Activated naive CD4-positive, alpha-beta T cell treated with Interleukin-2 at 50 U/mL for 16 hours (primary cell): ENCODE measurements at regions not wholly inside any gene's neighbourhood (a gene's known extent, or its start where the extent isn't known, plus 50 kb on each side); places are given as distances from the start of the nearest gene placed in this dataset.

ENCODE experiments used
- DNase-seq: peaks from one replicate; pipeline ENCODE4 v3.0.0-alpha.2; 2020

DNA sequence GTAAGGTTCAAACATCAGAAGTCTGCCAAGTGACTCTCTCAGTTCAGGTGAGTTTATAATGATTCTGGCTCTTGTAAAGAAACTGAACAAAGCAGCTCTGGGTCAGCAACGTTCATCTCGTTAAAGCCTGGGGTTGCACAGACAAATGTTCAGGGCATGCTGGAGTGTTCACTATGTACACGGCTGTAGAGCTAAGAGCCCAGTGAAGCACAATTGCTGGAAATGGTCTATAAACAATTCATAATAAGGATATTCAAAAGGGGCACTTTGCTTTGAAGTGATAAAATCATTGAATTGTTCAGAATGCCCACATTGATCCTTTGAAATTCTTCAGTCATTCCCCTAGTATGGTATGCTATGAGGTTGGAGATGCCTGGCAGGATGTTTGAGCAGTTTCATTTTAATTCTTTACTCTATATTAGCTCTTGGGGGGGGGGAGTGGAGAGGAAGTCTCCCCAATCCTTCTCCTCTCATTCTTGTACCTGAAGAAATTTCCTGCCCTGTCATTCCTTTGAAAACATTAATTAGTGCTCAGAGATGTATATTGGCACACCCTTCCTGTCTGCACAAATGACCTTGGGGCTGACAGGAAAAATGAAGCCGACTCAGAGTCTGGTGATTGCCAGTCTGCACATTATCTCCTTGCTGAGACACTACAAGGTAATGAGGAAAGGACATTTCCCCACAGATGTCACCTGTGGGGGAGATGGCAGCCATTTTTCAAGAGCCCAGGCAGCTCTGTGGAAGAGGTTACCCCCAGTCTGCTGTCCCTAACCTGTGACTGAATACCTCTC, 145.5 kb downstream of the DLEU7 start:
- DNase-seq: no peak

- DNase-seq: no peak
Observed at GRCh38 chr13:50699874-50700663, 143.4 kb downstream of the DLEU7 start.

DNA sequence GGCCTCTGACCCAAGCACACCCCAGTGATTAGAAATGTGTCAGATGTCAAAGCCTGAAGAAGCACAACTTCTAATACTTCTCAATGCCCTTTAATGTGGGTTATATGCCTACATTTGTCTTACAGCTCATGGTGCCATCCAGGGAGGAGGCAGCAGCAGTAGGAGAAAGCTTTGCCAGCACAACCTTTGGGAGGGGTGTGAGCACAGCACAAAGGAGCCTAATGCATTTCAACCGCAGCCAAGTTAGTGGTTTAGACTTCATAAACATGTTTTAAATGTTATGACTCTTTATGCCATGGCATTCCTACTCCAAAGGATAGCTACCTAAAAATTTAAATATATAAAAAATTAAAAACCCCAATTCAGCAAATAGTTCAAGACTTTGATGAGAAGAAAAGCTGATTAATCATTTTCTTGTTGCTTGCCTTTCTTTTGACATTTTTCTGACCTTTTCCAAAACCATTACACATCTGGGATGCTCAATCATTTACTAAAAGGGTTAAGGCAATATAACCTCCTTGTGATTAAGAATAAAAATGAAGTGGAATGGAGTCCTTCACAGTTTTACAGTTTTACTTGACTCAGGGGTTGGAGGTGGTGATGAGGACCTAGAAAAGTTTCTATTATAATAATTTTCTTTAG, 142.7 kb downstream of the DLEU7 start:
- no peak for DNase-seq

DNA sequence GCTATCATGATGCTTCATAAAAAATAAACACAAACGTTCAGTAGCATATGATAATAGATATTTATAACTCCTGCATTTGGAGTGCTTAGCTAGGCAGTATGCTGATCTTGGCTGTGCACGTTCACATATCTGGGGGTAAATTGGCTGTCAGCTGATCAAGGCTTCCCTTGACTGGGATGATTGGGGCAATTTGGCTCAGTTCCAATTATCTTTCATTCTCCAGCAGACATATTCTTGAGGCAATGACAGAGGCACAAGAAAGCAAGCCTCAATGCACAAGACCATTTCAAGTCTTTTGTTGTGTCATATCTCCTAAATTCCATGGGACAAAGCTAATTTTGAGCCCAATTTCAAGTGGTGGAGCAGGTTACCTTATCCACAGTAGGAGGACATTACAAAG, 142.0 kb downstream of the DLEU7 start:
- no peak for DNase-seq

- DNase-seq: no peak
Observed at GRCh38 chr13:50706505-50706904, 137.0 kb downstream of the DLEU7 start.

DNA sequence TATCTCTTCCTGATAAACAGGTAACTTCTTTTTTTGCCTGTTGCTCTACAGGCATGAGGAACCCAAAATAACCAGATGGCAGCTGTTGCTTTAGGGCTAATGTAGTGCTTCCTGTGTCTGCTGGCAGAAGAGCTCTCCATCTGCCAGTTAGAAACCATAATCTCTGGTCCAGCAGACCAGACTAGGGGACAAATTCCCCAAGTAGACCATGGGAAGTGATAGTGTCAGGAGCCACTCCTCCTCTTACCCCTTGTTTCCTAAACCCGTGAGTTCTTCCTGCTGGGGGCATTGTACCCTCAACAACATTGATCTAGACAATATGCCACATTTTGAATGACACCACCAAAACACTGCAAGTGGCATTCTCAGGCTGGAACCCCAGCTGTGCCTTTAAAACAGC, 135.9 kb downstream of the DLEU7 start:
- no peak for DNase-seq

- no peak for DNase-seq
Observed at GRCh38 chr13:50708461-50708860, 135.0 kb downstream of the DLEU7 start.

DNA sequence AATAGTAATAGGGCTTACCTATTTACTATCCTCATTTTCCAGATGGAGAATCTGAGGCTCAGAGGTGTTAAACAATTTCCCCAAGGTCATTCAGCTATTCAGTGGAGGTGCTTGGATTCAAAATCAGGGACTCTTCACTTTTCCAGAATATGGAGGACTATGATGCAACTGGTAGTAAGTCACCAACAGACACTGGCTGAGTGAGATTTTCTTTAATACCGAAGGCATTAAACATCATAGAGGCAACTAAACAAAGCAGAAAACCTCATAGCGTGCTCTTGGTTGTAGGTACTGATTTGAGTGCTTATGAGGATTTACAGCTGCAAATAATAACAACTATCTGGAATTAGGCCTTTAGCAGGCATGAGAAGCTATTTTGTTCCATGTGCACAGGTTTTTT, 134.4 kb downstream of the DLEU7 start:
- DNase-seq: no peak

DNA sequence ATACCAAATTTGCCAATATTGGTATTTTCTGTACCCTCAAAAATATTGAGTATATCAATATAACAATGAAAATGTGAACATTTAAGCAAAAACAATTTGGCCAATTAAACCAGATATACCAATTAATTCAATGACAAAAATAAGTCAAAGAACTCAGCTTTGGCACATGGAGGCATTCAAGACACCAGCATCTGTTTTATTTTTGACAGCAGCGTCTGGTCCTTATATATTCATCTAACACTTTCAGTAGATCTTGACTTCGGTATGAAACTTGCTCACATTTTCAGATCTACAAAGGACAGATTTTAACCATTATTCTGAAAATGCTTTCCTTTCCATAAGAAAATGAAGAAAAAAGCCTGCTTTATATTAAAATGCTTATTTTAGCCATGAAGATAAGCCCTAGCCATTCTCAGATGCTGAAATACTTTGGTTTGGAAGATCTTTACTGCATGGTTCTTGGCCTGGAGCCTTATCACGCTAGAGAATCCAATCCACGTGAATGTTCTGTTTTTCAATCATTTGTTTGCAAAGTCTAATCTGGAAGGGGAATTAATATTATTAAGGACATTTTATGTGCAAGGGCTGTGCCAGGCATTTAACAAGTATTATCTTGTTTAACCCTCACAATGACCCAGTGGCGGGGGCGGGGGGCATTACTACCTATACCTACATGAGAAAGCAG, 132.2 kb downstream of the DLEU7 start:
- no peak for DNase-seq

DNA sequence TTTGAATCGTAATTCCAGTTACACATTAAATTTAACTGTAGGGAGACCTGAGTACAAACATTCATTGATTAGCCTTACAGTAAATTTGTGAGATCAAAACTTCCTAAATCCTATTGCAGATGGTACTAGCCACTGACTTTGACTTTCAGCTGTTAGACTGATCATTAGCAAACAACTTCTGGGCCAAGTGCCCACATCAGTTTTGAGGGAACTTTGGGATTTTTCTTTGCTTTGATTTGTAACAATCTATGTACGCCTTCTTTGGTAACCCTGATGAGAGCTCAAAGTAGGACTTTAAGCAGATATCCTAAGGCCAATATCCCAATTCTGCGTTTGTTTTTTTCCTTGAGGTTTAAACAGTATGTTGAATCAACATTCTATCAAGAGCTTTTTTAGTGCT, 131.5 kb downstream of the DLEU7 start:
- no peak for DNase-seq

- no peak for DNase-seq
Observed at GRCh38 chr13:50712456-50712855, 131.0 kb downstream of the DLEU7 start.

DNA sequence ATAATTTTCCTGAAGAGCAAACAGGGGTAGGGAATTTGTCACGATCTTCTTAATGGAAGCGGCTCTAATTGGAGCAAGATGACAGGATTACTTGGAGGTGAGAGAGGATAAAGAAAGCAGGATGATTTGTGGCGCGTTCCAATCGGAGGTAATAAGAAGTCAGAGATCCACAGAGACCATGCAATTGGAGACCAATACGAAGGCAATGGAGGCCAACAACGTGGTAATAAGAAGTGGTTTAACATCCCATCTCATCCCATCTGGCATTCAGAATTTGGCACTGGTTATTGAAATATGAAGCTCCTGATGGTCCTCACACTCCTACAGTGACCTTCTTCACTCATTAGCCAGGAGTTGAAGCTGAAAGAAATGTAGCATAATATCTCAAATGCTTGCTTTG, 130.6 kb downstream of the DLEU7 start:
- DNase-seq: no peak

DNA sequence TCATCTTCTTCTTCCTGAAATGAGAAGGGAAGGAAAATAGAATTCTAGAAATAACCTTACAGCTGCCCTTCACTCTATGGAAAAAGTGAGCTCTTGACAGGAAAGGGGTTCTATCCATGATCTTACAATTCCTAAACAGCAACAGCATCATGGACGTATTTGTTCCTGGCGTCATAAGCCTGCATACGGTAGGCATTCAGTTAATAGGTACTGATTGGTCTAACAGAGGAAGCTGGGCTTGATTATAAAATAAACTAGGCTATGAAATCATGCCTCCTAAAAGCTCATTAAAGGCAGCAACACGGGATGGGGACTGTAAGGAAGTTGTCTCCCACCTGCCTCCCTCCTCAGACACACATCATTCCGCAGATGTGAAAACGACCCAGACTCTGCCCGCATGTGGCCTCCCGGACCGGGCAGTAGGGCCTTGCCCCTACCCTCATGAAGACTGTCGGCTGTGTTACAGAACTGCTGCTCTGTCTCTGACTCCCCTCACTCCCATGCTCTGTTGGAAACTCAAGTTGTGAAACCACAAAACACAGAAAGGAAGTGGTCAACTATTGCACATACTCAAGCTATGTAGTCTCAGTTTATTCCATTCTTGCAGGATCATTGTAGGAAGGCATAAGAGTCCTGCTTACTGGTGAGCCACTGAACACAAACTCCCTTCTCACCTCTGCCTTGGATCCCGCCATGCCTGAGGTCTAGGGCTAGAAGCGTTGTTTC, 129.8 kb downstream of the DLEU7 start:
- DNase-seq: no peak

GRCh38 chr13:50714891-50715290, 128.6 kb downstream of the DLEU7 start:
- no peak for DNase-seq

DNA sequence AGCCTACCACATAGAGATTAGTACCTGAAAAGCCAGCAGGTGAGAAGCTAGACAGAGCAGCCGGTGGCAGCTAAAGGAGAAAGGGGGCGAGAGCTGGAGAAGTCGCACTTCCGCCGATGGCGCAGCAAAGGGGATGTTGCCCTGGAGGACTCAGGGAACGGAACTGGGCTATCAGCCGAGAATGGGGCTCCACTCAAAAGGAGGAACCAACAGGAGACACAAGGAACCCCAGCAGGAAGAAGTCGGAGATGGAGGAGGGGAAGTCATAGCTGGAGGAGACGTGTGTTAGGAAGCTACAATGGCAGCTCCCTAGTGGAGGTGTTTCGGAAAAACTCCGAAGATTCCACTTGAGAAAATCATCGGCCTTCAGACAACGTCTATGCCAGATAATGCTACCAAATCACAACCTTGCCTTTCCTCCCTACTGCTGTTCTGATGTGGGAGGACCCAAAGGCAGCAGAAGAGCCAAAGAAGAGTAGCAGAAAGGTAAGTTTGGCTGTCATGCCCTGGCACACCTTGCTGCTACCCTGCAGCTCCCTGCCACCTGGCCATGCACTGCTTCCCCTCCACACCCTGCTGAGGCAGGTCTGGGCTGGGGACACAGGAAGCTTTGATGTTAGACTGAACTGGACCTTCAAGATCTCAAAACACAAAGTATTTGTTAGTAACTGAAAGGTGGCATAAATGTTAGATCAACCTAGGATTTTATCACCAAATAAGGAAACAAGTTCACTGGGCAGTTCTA, 127.9 kb downstream of the DLEU7 start:
- DNase-seq: no peak

- DNase-seq: no peak
Observed at GRCh38 chr13:50720861-50721671, 122.4 kb downstream of the DLEU7 start.

DNA sequence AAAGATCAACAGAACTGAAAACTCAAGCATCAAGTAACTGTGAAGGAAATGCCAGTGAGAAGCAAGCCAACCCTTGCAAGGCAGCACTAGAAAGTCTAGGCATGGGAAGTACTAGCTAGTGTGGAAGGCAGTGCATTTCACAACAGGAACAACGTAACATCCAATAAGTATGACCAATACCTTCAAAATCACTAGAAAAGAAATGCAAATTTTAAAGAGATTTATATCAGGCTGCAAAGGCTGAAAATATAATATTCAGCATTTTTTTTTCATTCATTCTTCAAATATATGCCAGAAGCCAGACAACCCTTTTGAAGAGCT, 121.9 kb downstream of the DLEU7 start:
- no peak for DNase-seq

DNA sequence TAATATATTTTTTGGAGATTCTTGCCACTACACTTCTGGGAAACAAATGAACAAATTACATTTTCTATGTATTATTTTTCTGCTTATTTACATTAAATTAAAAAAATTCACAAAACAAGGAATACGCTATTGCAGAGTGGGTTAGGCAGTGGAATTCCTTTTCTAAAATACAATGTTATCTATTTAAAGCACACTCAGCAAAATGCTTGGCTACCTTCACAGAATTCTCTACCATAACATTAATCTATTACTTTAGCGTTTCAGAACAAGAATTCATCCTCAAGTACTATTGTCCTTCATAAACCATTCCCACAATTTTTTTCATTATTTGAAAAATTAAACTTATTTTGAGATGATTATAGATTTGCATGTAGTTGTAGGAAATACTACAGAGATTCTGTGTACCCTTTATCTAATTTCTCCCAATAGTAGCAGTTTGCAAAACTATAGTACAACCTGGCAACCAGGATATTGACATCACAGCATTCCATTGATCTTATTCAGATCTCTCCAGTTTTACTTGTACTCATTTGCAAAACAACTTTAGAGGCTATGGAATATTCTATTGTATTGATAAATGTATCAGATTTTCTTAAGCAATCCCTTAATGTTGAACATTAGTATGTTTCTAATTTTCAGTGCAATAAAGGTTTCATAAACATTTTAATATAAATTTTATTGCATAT, 120.9 kb downstream of the DLEU7 start:
- DNase-seq: no peak

GRCh38 chr13:50724438-50724837, 119.1 kb downstream of the DLEU7 start:
- no peak for DNase-seq

- DNase-seq: no peak
Observed at GRCh38 chr13:50724913-50725312, 118.6 kb downstream of the DLEU7 start.

- no peak for DNase-seq
Observed at GRCh38 chr13:50726164-50726563, 117.3 kb downstream of the DLEU7 start.
